ENCODE measurements at regions not wholly inside any gene's neighbourhood (a gene's known extent, or its start where the extent isn't known, plus 50 kb on each side); places are given as distances from the start of the nearest gene placed in this dataset.

GRCh38 chr4:18813771-18814170 lies 792.2 kb upstream of the LCORL start:
- ATAC-seq: no peak
- no peak for TF ChIP-seq TCF4 (CRISPR knock-in tag; IDR thresholded peaks at IDR 0.05; ENCODE audit: borderline replicate concordance)
- no peak for TF ChIP-seq TSHZ2 (CRISPR knock-in tag; IDR thresholded peaks at IDR 0.05)
- no peak for TF ChIP-seq BACH2 (CRISPR knock-in tag; IDR thresholded peaks at IDR 0.05; ENCODE audit: borderline replicate concordance)
- no peak for TF ChIP-seq PPARA (CRISPR knock-in tag; IDR thresholded peaks at IDR 0.05; ENCODE audit: borderline replicate concordance)
- no peak for TF ChIP-seq SNAI2 (CRISPR knock-in tag; IDR thresholded peaks at IDR 0.05)
- TF ChIP-seq ZC3H10 (CRISPR knock-in tag; IDR thresholded peaks at IDR 0.05): no peak
- no peak for TF ChIP-seq ZNF70 (CRISPR knock-in tag; IDR thresholded peaks at IDR 0.05)
- TF ChIP-seq ISL1 (CRISPR knock-in tag; IDR thresholded peaks at IDR 0.05): no peak

DNA sequence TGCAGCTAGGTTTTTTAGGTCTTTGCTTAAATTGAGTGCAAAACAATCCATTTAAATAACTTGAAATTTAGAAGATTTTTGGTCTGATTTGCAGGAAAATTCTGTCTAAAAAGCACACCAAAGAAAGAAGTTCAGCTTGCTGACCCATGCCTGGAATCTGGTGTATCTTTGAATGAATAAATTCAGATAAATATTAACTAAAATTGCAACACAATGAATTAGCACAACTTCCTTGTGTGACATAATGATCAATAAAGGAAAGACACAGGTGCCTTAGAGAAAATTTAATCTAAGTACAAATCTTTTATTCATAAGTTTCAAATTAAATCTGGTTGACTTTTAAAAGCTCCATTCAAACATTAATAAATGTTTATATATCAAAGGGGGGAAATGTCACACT lies 791.5 kb upstream of the LCORL start:
- TF ChIP-seq TCF4 (CRISPR knock-in tag; IDR thresholded peaks at IDR 0.05; ENCODE audit: borderline replicate concordance) (no peak), BACH2 (CRISPR knock-in tag; IDR thresholded peaks at IDR 0.05; ENCODE audit: borderline replicate concordance) (no peak), ISL1 (CRISPR knock-in tag; IDR thresholded peaks at IDR 0.05) (no peak), TOX (CRISPR knock-in tag; IDR thresholded peaks at IDR 0.05; ENCODE audit: borderline replicate concordance) (no peak), ZFP3 (CRISPR knock-in tag; IDR thresholded peaks at IDR 0.05) (no peak), CSDC2 (CRISPR knock-in tag; IDR thresholded peaks at IDR 0.05) (no peak), TSHZ2 (CRISPR knock-in tag; IDR thresholded peaks at IDR 0.05) (no peak), ZFP30 (CRISPR knock-in tag; IDR thresholded peaks at IDR 0.05) (no peak), RARB (CRISPR knock-in tag; IDR thresholded peaks at IDR 0.05) (no peak)
- TF ChIP-seq, protein P1, sequence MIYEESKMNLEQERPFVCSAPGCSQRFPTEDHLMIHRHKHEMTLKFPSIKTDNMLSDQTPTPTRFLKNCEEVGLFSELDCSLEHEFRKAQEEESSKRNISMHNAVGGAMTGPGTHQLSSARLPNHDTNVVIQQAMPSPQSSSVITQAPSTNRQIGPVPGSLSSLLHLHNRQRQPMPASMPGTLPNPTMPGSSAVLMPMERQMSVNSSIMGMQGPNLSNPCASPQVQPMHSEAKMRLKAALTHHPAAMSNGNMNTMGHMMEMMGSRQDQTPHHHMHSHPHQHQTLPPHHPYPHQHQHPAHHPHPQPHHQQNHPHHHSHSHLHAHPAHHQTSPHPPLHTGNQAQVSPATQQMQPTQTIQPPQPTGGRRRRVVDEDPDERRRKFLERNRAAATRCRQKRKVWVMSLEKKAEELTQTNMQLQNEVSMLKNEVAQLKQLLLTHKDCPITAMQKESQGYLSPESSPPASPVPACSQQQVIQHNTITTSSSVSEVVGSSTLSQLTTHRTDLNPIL (CRISPR knock-in tag; IDR thresholded peaks at IDR 0.05; ENCODE audit: low read depth): no peak
- TF ChIP-seq, protein P2, sequence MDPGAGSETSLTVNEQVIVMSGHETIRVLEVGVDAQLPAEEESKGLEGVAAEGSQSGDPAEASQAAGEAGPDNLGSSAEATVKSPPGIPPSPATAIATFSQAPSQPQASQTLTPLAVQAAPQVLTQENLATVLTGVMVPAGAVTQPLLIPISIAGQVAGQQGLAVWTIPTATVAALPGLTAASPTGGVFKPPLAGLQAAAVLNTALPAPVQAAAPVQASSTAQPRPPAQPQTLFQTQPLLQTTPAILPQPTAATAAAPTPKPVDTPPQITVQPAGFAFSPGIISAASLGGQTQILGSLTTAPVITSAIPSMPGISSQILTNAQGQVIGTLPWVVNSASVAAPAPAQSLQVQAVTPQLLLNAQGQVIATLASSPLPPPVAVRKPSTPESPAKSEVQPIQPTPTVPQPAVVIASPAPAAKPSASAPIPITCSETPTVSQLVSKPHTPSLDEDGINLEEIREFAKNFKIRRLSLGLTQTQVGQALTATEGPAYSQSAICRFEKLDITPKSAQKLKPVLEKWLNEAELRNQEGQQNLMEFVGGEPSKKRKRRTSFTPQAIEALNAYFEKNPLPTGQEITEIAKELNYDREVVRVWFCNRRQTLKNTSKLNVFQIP (CRISPR knock-in tag; IDR thresholded peaks at IDR 0.05; ENCODE audit: borderline replicate concordance, low read depth): no peak
- no peak for ATAC-seq

- TF ChIP-seq ZFP3 (CRISPR knock-in tag; IDR thresholded peaks at IDR 0.05) (no peak), ISL1 (CRISPR knock-in tag; IDR thresholded peaks at IDR 0.05) (no peak), OSR1 (CRISPR knock-in tag; IDR thresholded peaks at IDR 0.05) (no peak), TOX (CRISPR knock-in tag; IDR thresholded peaks at IDR 0.05; ENCODE audit: borderline replicate concordance) (no peak)
- no peak for ATAC-seq
Measured at GRCh38 chr4:18803781-18804180, 782.2 kb upstream of the LCORL start.

GRCh38 chr4:18798123-18798522 lies 776.6 kb upstream of the LCORL start:
- ATAC-seq: no peak

More at GRCh38 chr4:18798123-18798522, 776.6 kb upstream of the LCORL start:
- TF ChIP-seq ZNF565 (CRISPR knock-in tag; conservative IDR thresholded peaks at IDR 0.05; ENCODE audit: low read depth) (no peak), ZC3H10 (CRISPR knock-in tag; IDR thresholded peaks at IDR 0.05) (no peak), BACH2 (CRISPR knock-in tag; IDR thresholded peaks at IDR 0.05; ENCODE audit: borderline replicate concordance) (no peak), ARNTL (CRISPR knock-in tag; IDR thresholded peaks at IDR 0.05; ENCODE audit: borderline replicate concordance, low read depth) (no peak), ZNF8 (CRISPR knock-in tag; IDR thresholded peaks at IDR 0.05) (no peak), ESRRG (CRISPR knock-in tag; IDR thresholded peaks at IDR 0.05) (no peak), TSHZ2 (CRISPR knock-in tag; IDR thresholded peaks at IDR 0.05) (no peak), ZFP3 (CRISPR knock-in tag; IDR thresholded peaks at IDR 0.05) (no peak), RARB (CRISPR knock-in tag; IDR thresholded peaks at IDR 0.05) (no peak), SNAI2 (CRISPR knock-in tag; IDR thresholded peaks at IDR 0.05) (no peak)
- TF ChIP-seq, protein P2 (CRISPR knock-in tag; IDR thresholded peaks at IDR 0.05; ENCODE audit: borderline replicate concordance, low read depth): no peak

Measured in SK-N-SH treated with all-trans-retinoic acid at 6 μM for 48 hours (cell line).